IMR-90 (cell line): ENCODE measurements at regions not wholly inside any gene's neighbourhood (a gene's known extent, or its start where the extent isn't known, plus 50 kb on each side); places are given as distances from the start of the nearest gene placed in this dataset.

Experiments used
- BHLHE40 ChIP-seq: fragments of 150-350 bp; IDR thresholded peaks from 2 replicates; pipeline ENCODE4 v1.6.1; 2016; ENCODE audit warnings: mild to moderate bottlenecking, low read depth, low read length
- CEBPB ChIP-seq: IDR thresholded peaks from 2 replicates; pipeline ENCODE4 v1.6.1; 2012; ENCODE audit warnings: low read depth, low read length, improper control_type of control experiment
- CHD1 ChIP-seq: IDR thresholded peaks from 2 replicates; pipeline ENCODE4 v1.6.1; 2012; ENCODE audit warnings: low read depth, low read length, improper control_type of control experiment
- CTCF ChIP-seq: conservative IDR thresholded peaks from 2 replicates; pipeline ENCODE4 v1.5.1; 2012; ENCODE audit warnings: mild to moderate bottlenecking, low read depth, low read length, improper control_type of control experiment
- FOS ChIP-seq: fragments of 150-350 bp; IDR thresholded peaks from 2 replicates; pipeline ENCODE4 v1.6.1; 2016; ENCODE audit warnings: low read depth, low read length
- MAFK ChIP-seq: IDR thresholded peaks from 2 replicates; pipeline ENCODE4 v1.6.1; 2012; ENCODE audit warnings: low read depth, low read length, improper control_type of control experiment
- MAZ ChIP-seq: IDR thresholded peaks from 2 replicates; pipeline ENCODE4 v1.6.1; 2012; ENCODE audit warnings: low read depth, mild to moderate bottlenecking, low read length, improper control_type of control experiment, moderate library complexity, borderline replicate concordance
- MXI1 ChIP-seq: IDR thresholded peaks from 2 replicates; pipeline ENCODE4 v1.6.1; 2012; ENCODE audit warnings: low read depth, mild to moderate bottlenecking, low read length, moderate library complexity, borderline replicate concordance
- NFE2L2 ChIP-seq: fragments of 150-350 bp; IDR thresholded peaks from 2 replicates; pipeline ENCODE4 v1.6.1; 2016; ENCODE audit warnings: low read depth, mild to moderate bottlenecking, low read length
- POLR2A ChIP-seq: IDR thresholded peaks from 2 replicates; pipeline ENCODE4 v1.6.1; 2012; ENCODE audit warnings: mild to moderate bottlenecking, low read depth, low read length
- RAD21 ChIP-seq: IDR thresholded peaks from 2 replicates; pipeline ENCODE4 v1.6.1; 2012; ENCODE audit warnings: low read length, improper control_type of control experiment
- RFX5 ChIP-seq: IDR thresholded peaks from 2 replicates; pipeline ENCODE4 v1.8.0; 2012; ENCODE audit warnings: low read depth, mild to moderate bottlenecking, low read length, moderate library complexity
- SMC3 ChIP-seq: fragments of 150-350 bp; IDR thresholded peaks from 2 replicates; pipeline ENCODE4 v1.6.1; 2016; ENCODE audit warnings: low read depth, mild to moderate bottlenecking, antibody characterized with exemption, low read length, moderate library complexity
- USF2 ChIP-seq: fragments of 150-350 bp; IDR thresholded peaks from 2 replicates; pipeline ENCODE4 v1.6.1; 2017; ENCODE audit warnings: mild to moderate bottlenecking, antibody characterized with exemption, low read length, low read depth

GRCh38 chr1:110766336-110766647 lies 91.6 kb upstream of the KCNA3 start:
- TF ChIP-seq POLR2A (no peak), CTCF (no peak), CEBPB (no peak), RFX5 (no peak), MAZ (no peak), USF2 (no peak), MAFK (no peak), SMC3 (no peak), BHLHE40 (no peak), FOS (no peak), NFE2L2 (no peak), RAD21 (no peak), MXI1 (no peak), CHD1 (no peak)
